Upper lobe of left lung (tissue), 6 donors: ENCODE measurements at regions not wholly inside any gene's neighbourhood (a gene's known extent, or its start where the extent isn't known, plus 50 kb on each side); places are given as distances from the start of the nearest gene placed in this dataset.
"Not testable (repeated sequence)": the region's sequence is repeated elsewhere in the genome, so short reads cannot be mapped to it uniquely, and the experiment has no call there.

Experiments
- ATAC-seq, 2 donors: fragments of 200-7000 bp; cut with Tn5 transposase; one replicate each; pipeline ENCODE4 v1.9.1; 2022; ENCODE audit warnings: mild to moderate bottlenecking in 2 of 2, moderate library complexity in 2 of 2; ENCODE audit not compliant: low FRiP score in 2 of 2
- DNase-seq, 2 donors: peaks; one replicate each; pipeline ENCODE4 v3.0.0-alpha.2; 2019 to 2020
- H3K27ac ChIP-seq, 4 donors: fragments of 200-600 bp; sonication (generic); one replicate each; pipeline ENCODE4 v1.5.1; 2016 to 2019
- H3K27me3 ChIP-seq, 4 donors: fragments of 200-600 bp; sonication (generic); one replicate each; pipeline ENCODE4 v1.5.1; 2017 to 2019
- H3K36me3 ChIP-seq, 4 donors: fragments of 200-600 bp; sonication (generic); one replicate each; pipeline ENCODE4 v1.5.1; 2016 to 2019
- H3K4me1 ChIP-seq, 4 donors: fragments of 200-600 bp; sonication (generic); one replicate each; pipeline ENCODE4 v1.5.1; 2018 to 2019
- H3K4me3 ChIP-seq, 4 donors: fragments of 200-600 bp; sonication (generic); one replicate each; pipeline ENCODE4 v1.5.1; 2017 to 2019; ENCODE audit warnings: mild to moderate bottlenecking in 2 of 4, moderate library complexity in 1 of 4
- H3K9me3 ChIP-seq, 4 donors: fragments of 200-600 bp; sonication (generic); one replicate each; pipeline ENCODE4 v1.5.1; 2018 to 2019
- CTCF ChIP-seq, 6 experiments: fragments of 450-650 bp in 4 of 6; fragments of 200-600 bp in 2 of 6; sonication (generic) in 2 of 6; IDR thresholded peaks; one replicate each; pipeline ENCODE4 v1.5.1; 2016 to 2019; ENCODE audit warnings: antibody characterized with exemption in 6 of 6
- EP300 ChIP-seq, 4 donors: sonication (generic); formaldehyde crosslinking; IDR thresholded peaks; one replicate each; pipeline ENCODE4 v1.5.1; 2017; ENCODE audit warnings: antibody characterized with exemption in 4 of 4, control low read depth in 2 of 4
- POLR2A ChIP-seq, 4 donors: fragments of 450-650 bp; IDR thresholded peaks; one replicate each; pipeline ENCODE4 v1.5.1; 2016 to 2017; ENCODE audit warnings: antibody characterized with exemption in 4 of 4, mild to moderate bottlenecking in 2 of 4
- POLR2AphosphoS5 ChIP-seq, 2 donors: sonication (generic); formaldehyde crosslinking; IDR thresholded peaks; one replicate each; pipeline ENCODE4 v1.5.1; 2017; ENCODE audit warnings: antibody characterized with exemption in 2 of 2
- WGBS, 2 donors: methylation state at CpG; one replicate each; pipeline ENCODE4 v1.1.5; 2017 to 2018; 5-methylcytosine and 5-hydroxymethylcytosine counted together
- donor health status: DM: no; HTN: no; CAD: no; lungs with moderate emphysema.
- donor health status: DM: no; HTN: yes; CAD: no; lungs with severe emphysema.

GRCh38 chrX:65874765-65875164, 165.1 kb downstream of the VSIG4 start:
- no peak for TF ChIP-seq CTCF (IDR thresholded peaks at IDR 0.05)
- TF ChIP-seq POLR2AphosphoS5 (IDR thresholded peaks at IDR 0.05) = no peak
- TF ChIP-seq EP300 (IDR thresholded peaks at IDR 0.05) = peak in 1 of 4 donors; percentile 46
- 65 to 69% methylated on average over 5 of the region's 5 CpGs for WGBS, 2 donors
- peak in 1 of 2 donors; percentile 30 for DNase-seq
- no peaks in the 10 kb centered on the region for H3K9me3 ChIP-seq
- H3K36me3 ChIP-seq = no peaks in the 10 kb centered on the region
- ATAC-seq = no peak
- H3K4me1 ChIP-seq = peaks cover 0 to 5% (median 0%) of the 10 kb centered on the region in 4 donors
- H3K4me3 ChIP-seq = no peak overlapping the region
- no peak overlapping the region for H3K27ac ChIP-seq
- H3K27me3 ChIP-seq = no peaks in the 10 kb centered on the region

GRCh38 chrX:65874110-65874509, 165.8 kb downstream of the VSIG4 start:
- no peak overlapping the region for H3K4me3 ChIP-seq
- no peak overlapping the region for H3K27ac ChIP-seq
- ATAC-seq (peak in 1 of 2 donors; percentile 19), DNase-seq (no peak)
- TF ChIP-seq CTCF (IDR thresholded peaks at IDR 0.05) (no peak), POLR2A (IDR thresholded peaks at IDR 0.05) (no peak), EP300 (IDR thresholded peaks at IDR 0.05) (no peak), POLR2AphosphoS5 (IDR thresholded peaks at IDR 0.05) (no peak)
- 67 to 100% methylated on average over 1 to 3 of the region's 3 CpGs for WGBS, 2 donors
- no peaks in the 10 kb centered on the region for H3K9me3 ChIP-seq
- no peaks in the 10 kb centered on the region for H3K27me3 ChIP-seq
- no peaks in the 10 kb centered on the region for H3K36me3 ChIP-seq
- peaks cover 0 to 5% (median 0%) of the 10 kb centered on the region in 4 donors for H3K4me1 ChIP-seq

- Histone ChIP-seq H3K36me3 (no peaks in the 10 kb centered on the region), H3K27ac (no peak overlapping the region), H3K4me3 (no peak overlapping the region), H3K27me3 (no peaks in the 10 kb centered on the region), H3K4me1 (peaks cover 0 to 5% (median 0%) of the 10 kb centered on the region in 4 donors), H3K9me3 (no peaks in the 10 kb centered on the region)
- TF ChIP-seq POLR2A (IDR thresholded peaks at IDR 0.05) (no peak), EP300 (IDR thresholded peaks at IDR 0.05) (no peak), CTCF (IDR thresholded peaks at IDR 0.05) (no peak), POLR2AphosphoS5 (IDR thresholded peaks at IDR 0.05) (no peak)
- DNase-seq = no peak
- no peak for ATAC-seq
- WGBS, 2 donors = 84 to 86% methylated on average over 4 to 9 of the region's 9 CpGs
Observed at GRCh38 chrX:65873385-65873784, 166.5 kb downstream of the VSIG4 start.

- TF ChIP-seq POLR2A (IDR thresholded peaks at IDR 0.05) (no peak), POLR2AphosphoS5 (IDR thresholded peaks at IDR 0.05) (no peak), CTCF (IDR thresholded peaks at IDR 0.05) (no peak), EP300 (IDR thresholded peaks at IDR 0.05) (no peak)
- 67 to 87% methylated on average over 3 to 7 of the region's 7 CpGs for WGBS, 2 donors
- no peak overlapping the region for H3K27ac ChIP-seq
- H3K27me3 ChIP-seq = no peaks in the 10 kb centered on the region
- DNase-seq (no peak), ATAC-seq (no peak)
- H3K4me3 ChIP-seq = no peak overlapping the region
- H3K9me3 ChIP-seq = no peaks in the 10 kb centered on the region
- H3K4me1 ChIP-seq = peaks cover 0 to 5% (median 0%) of the 10 kb centered on the region in 4 donors
- H3K36me3 ChIP-seq = no peaks in the 10 kb centered on the region
Observed at GRCh38 chrX:65871671-65872311, 168.1 kb downstream of the VSIG4 start.

GRCh38 chrX:65870544-65870943, 169.3 kb downstream of the VSIG4 start:
- not testable (repeated sequence) for H3K9me3 ChIP-seq, DNase-seq, ATAC-seq, H3K4me3 ChIP-seq, H3K27ac ChIP-seq, H3K4me1 ChIP-seq, H3K27me3 ChIP-seq, H3K36me3 ChIP-seq
- WGBS, 2 donors = 79 to 91% methylated on average over 3 of the region's 3 CpGs
